Vagina (tissue), 2 donors: ENCODE measurements at regions not wholly inside any gene's neighbourhood (a gene's known extent, or its start where the extent isn't known, plus 50 kb on each side); places are given as distances from the start of the nearest gene placed in this dataset.

ENCODE experiments used
- POLR2A ChIP-seq, 2 donors: fragments of 450-650 bp; IDR thresholded peaks; one replicate each; pipeline ENCODE4 v1.6.1; 2017; ENCODE audit warnings: antibody characterized with exemption in 2 of 2, mild to moderate bottlenecking in 2 of 2, moderate library complexity in 2 of 2
- POLR2AphosphoS5 ChIP-seq, 2 donors: sonication (generic); formaldehyde crosslinking; IDR thresholded peaks; one replicate each; pipeline ENCODE4 v1.9.0; 2017; ENCODE audit warnings: antibody characterized with exemption in 2 of 2, mild to moderate bottlenecking in 2 of 2, low read depth in 1 of 2; ENCODE audit not compliant: insufficient read depth in 1 of 2

GRCh38 chr10:30170146-30170545, 110.8 kb upstream of the JCAD start:
- TF ChIP-seq POLR2A (IDR thresholded peaks at IDR 0.05) (no peak), POLR2AphosphoS5 (IDR thresholded peaks at IDR 0.05; ENCODE audit: insufficient read depth in 1 of 2, low read depth in 1 of 2) (no peak)
